ENCODE measurements at regions not wholly inside any gene's neighbourhood (a gene's known extent, or its start where the extent isn't known, plus 50 kb on each side); places are given as distances from the start of the nearest gene placed in this dataset.

GRCh38 chr20:60573003-60573680 lies 614.9 kb downstream of the CDH26 start:
- H3K4me3 ChIP-seq (ENCODE audit: low read depth, low read length) = no peak overlapping the region
- H3K27me3 ChIP-seq (ENCODE audit: control insufficient read depth, insufficient read depth, low read length) = no peaks in the 10 kb centered on the region
- FAIRE-seq (no peak), DNase-seq (ENCODE audit: low read depth) (no peak)
- no peaks in the 10 kb centered on the region for H3K36me3 ChIP-seq (ENCODE audit: control insufficient read depth, insufficient read depth, low read length)
- no peak for TF ChIP-seq CTCF (IDR thresholded peaks at IDR 0.05; ENCODE audit: insufficient read depth, low read length, severe bottlenecking)

DNA sequence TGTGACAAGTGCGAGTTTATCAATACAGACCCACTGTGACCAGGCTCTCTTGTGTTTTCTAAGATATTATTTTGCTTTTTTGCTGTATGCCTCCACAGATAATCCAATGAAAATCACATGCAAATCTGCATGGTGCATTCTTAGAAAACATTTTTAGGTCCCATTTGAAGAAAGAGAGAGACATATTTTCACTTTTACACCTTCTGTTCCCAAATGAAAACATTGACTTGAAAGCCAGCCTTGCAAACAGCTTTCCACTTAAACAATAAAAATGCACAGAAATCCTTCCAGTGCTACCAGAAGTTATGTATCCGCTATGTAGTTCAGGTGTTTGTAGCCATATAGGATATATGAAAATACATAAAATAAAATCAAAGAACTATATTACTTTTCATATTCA lies 618.0 kb downstream of the CDH26 start:
- Histone ChIP-seq H3K4me3 (ENCODE audit: low read depth, low read length) (no peak overlapping the region), H3K27me3 (ENCODE audit: control insufficient read depth, insufficient read depth, low read length) (no peaks in the 10 kb centered on the region), H3K36me3 (ENCODE audit: control insufficient read depth, insufficient read depth, low read length) (no peaks in the 10 kb centered on the region)
- FAIRE-seq (no peak), DNase-seq (ENCODE audit: low read depth) (no peak)
- TF ChIP-seq CTCF (IDR thresholded peaks at IDR 0.05; ENCODE audit: insufficient read depth, low read length, severe bottlenecking) = no peak

DNA sequence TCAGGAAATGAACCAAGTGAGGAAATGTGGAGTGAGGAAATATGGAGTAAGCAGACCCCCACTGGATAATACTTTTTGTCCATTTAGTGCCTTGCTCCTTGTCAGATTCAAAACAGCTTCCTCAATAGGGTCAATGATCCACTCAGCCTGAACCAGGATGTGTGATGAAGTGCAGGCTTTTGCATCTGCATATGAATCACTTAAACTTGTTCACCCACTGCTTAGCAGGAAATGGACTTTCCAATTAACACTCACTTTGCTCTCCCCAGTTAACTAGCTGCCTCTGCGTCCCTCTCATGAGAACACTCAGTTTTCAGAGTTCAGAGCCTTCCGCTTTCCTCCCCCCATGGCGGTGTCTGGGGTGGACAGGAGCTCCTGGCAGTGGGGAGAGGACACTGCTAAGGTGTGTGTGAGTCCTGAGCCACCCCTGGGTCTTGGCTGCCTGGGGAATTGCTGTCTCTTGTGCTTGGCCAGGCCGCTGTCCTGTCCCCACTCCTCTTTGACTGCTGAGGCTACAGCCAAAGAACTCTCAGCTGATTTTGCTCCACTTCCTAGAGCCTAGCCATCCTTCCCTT lies 621.8 kb downstream of the CDH26 start:
- TF ChIP-seq CTCF (IDR thresholded peaks at IDR 0.05; ENCODE audit: insufficient read depth, low read length, severe bottlenecking) = no peak
- no peaks in the 10 kb centered on the region for H3K36me3 ChIP-seq (ENCODE audit: control insufficient read depth, insufficient read depth, low read length)
- DNase-seq (ENCODE audit: low read depth) (peak; percentile 1), FAIRE-seq (no peak)
- no peaks in the 10 kb centered on the region for H3K27me3 ChIP-seq (ENCODE audit: control insufficient read depth, insufficient read depth, low read length)
- no peak overlapping the region for H3K4me3 ChIP-seq (ENCODE audit: low read depth, low read length)

DNA sequence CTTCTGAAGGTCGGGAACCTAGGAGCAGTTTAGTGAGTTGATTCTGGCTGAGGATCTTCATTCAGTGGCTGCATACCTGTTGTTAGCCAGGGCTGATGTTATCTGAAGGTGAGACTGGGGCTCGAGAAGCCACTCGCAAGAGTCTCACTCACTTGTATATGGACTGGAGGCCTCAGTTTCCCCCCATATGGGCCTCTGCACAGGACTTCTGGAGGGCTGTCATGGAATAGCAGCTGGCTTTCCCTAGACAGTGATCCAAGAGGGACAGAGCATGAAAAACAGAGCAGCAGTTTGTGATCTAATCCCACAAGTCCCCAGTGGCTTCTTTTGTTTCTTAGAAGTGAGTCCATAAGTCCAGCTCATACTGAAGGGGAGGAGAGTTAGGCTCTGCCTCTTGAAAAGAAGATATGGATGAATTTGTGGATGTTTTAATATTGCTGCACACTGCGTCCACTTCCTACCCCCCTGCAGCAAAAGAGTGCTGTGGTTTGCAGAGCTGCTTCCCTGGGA lies 623.4 kb downstream of the CDH26 start:
- no peak for FAIRE-seq
- no peak for TF ChIP-seq CTCF (IDR thresholded peaks at IDR 0.05; ENCODE audit: insufficient read depth, low read length, severe bottlenecking)

GRCh38 chr20:60583741-60584140 lies 625.5 kb downstream of the CDH26 start:
- Histone ChIP-seq H3K27me3 (ENCODE audit: control insufficient read depth, insufficient read depth, low read length) (no peaks in the 10 kb centered on the region), H3K4me3 (ENCODE audit: low read depth, low read length) (no peak overlapping the region), H3K36me3 (ENCODE audit: control insufficient read depth, insufficient read depth, low read length) (no peaks in the 10 kb centered on the region)
- no peak for FAIRE-seq
- peak; percentile 47 for DNase-seq (ENCODE audit: low read depth)
- no peak for TF ChIP-seq CTCF (IDR thresholded peaks at IDR 0.05; ENCODE audit: insufficient read depth, low read length, severe bottlenecking)

More for the DNA sequence above, 623.4 kb downstream of the CDH26 start:
- no peaks in the 10 kb centered on the region for H3K36me3 ChIP-seq (ENCODE audit: control insufficient read depth, insufficient read depth, low read length)
- no peak overlapping the region for H3K4me3 ChIP-seq (ENCODE audit: low read depth, low read length)
- DNase-seq (ENCODE audit: low read depth) = no peak
- no peaks in the 10 kb centered on the region for H3K27me3 ChIP-seq (ENCODE audit: control insufficient read depth, insufficient read depth, low read length)
